MG63 (cell line): ENCODE measurements at regions not wholly inside any gene's neighbourhood (a gene's known extent, or its start where the extent isn't known, plus 50 kb on each side); places are given as distances from the start of the nearest gene placed in this dataset.

ENCODE experiments used
- DNase-seq: peaks from one replicate; pipeline ENCODE4 v3.0.0-alpha.2; 2020
- H3K27me3 ChIP-seq: fragments of 250-450 bp; sonication (Bioruptor Pico); 2 replicates; pipeline ENCODE4 v1.5.1; 2020; ENCODE audit warnings: mild to moderate bottlenecking, moderate library complexity
- H3K36me3 ChIP-seq: fragments of 250-450 bp; sonication (Bioruptor Pico); 2 replicates; pipeline ENCODE4 v1.5.1; 2020; ENCODE audit warnings: mild to moderate bottlenecking, moderate library complexity
- H3K4me3 ChIP-seq: fragments of 250-450 bp; sonication (Bioruptor Pico); 2 replicates; pipeline ENCODE4 v1.5.1; 2020; ENCODE audit warnings: mild to moderate bottlenecking, moderate library complexity
- H3K9me3 ChIP-seq: fragments of 250-450 bp; sonication (Bioruptor Pico); 2 replicates; pipeline ENCODE4 v1.5.1; 2020; ENCODE audit warnings: mild to moderate bottlenecking, moderate library complexity

DNA sequence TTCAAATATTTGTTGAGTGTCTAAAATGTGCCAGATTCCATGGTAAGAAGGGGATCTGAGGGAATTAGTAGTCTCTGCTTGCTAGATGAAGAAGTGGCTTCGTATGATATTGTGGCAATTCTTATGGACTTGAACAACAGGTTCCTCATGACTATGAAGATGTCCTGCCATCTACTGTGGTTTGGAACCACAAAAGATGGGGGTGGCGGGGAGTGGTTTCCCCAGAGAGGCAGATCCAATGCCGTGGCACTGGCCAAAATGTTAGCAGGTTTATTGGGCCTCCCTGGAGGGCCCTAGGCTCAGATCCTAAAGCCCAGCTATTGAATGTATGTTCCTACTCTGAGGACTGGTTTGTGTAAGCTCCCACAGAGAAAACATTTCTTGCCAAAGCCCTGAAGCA, 120.8 kb downstream of the RGS2 start:
- H3K27me3 ChIP-seq: no peaks in the 10 kb centered on the region
- no peaks in the 10 kb centered on the region for H3K36me3 ChIP-seq
- no peak overlapping the region for H3K4me3 ChIP-seq
- no peaks in the 10 kb centered on the region for H3K9me3 ChIP-seq
- DNase-seq: no peak

DNA sequence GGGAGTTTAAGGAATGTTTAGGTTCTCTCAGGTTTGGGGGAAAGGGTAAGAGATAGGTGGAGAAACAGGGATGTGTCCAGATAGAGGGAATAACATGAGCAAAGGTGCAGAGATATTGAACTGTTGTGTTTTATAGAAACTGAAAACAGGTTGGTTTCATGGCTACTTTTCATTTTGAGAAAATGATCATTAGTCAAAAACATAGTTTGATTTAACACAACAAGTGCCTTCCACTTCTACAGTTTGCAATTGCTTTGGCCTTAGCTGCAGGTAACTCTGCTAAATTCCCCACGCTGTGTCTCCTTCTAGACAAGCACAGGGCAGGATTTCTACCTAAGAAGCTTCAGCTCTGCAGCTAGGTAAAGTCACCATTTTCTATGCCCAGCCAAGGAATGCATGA, 124.9 kb downstream of the RGS2 start:
- DNase-seq: no peak
- Histone ChIP-seq H3K36me3 (no peaks in the 10 kb centered on the region), H3K9me3 (no peaks in the 10 kb centered on the region), H3K4me3 (no peak overlapping the region), H3K27me3 (no peaks in the 10 kb centered on the region)

DNA sequence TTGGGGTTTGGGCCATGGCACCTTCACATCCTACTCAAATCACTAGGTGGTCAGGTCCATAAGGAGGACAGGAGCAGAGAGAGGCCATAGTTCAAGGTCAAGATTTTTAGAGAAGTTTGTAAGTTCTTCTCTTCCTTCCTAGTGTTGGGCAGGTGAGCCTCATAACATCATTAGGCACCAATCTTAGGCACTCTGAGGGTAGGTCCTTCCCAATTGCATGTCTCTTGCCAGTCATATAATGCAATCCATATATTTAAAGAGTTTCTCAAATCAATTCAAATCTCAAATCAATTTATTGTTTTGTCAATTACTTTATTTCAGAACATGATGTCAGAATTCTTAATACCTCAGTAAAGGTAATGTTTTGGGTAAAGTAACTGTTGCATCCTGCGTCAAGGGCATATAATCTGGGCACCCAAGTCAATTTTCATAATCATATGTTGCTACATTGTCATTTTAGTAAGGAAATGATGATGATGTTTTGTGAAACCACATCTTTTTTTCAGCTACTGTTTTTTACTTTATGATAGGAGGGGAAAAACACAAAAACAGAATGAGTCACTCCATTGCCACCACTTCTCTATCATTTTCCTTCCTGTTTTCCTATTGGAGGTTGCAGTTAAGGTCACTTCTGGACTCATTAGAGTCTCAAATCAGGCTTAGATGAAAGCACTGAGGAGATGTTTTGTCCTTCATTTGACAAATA, 122.7 kb downstream of the UCHL5 start:
- Histone ChIP-seq H3K36me3 (no peaks in the 10 kb centered on the region), H3K4me3 (no peak overlapping the region), H3K9me3 (no peaks in the 10 kb centered on the region), H3K27me3 (no peaks in the 10 kb centered on the region)
- no peak for DNase-seq

- no peaks in the 10 kb centered on the region for H3K27me3 ChIP-seq
- no peaks in the 10 kb centered on the region for H3K9me3 ChIP-seq
- H3K36me3 ChIP-seq: no peaks in the 10 kb centered on the region
- no peak overlapping the region for H3K4me3 ChIP-seq
- no peak for DNase-seq
Observed at GRCh38 chr1:192937128-192937527, 122.0 kb downstream of the UCHL5 start.

DNA sequence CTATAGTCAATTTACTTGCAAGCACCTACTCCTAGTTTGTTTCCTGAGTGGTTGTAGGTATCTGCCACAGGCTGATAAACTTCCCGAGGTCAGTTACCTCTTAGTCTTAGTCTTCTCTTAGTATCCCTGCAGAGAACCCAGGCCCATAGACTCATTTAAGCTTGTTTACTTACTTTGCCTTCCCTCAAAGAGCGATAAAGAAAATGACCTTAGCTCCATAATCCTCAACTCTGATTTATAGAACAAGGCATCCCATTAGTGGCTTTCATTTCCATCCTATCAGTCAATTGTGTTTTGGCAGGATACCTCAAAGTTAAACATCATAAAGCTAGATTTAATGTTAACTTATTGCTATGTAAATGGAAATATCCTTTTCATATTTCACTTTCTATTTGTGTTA, 119.7 kb downstream of the UCHL5 start:
- DNase-seq: no peak
- Histone ChIP-seq H3K36me3 (no peaks in the 10 kb centered on the region), H3K27me3 (no peaks in the 10 kb centered on the region), H3K4me3 (no peak overlapping the region), H3K9me3 (no peaks in the 10 kb centered on the region)

DNA sequence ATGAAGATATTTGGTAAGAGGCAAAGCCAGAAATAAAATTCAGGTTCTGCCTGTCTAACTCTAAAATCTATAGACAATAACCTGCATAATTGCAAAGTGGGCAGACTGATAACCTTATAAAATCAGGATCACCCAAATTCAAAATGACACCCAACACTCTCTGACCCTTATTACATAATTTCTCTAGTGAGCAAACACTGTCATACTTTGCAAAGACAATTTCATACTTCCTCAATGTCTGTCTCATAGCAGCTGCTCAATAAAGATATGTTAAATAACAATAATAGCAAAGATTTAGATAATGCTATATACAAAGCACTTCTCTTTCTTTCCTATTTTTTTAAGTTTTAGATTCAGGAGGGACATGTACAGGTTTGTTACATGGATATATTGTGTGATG, 118.5 kb downstream of the UCHL5 start:
- Histone ChIP-seq H3K36me3 (no peaks in the 10 kb centered on the region), H3K4me3 (no peak overlapping the region), H3K27me3 (no peaks in the 10 kb centered on the region), H3K9me3 (no peaks in the 10 kb centered on the region)
- no peak for DNase-seq

- H3K27me3 ChIP-seq: no peaks in the 10 kb centered on the region
- no peak for DNase-seq
- no peak overlapping the region for H3K4me3 ChIP-seq
- no peaks in the 10 kb centered on the region for H3K9me3 ChIP-seq
- H3K36me3 ChIP-seq: no peaks in the 10 kb centered on the region
Observed at GRCh38 chr1:192941722-192942411, 117.3 kb downstream of the UCHL5 start.

DNA sequence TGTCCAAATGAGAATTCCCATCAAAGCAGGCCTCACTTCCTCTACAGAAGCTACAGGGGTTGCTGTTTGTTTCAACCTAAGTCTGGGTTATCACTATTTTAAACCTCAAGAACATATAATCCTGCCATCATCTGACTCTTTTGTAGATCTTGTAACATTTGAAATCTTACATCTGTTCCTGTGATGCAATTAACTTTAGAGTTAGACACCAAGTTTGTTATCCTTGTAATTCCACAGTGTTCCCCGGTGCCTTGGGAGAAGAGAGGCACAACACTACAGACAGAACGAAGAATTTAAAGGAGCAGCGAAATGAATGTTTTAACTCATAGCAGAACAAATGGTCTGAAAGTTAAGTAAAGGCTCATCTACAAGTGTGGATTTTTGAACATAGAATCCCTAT, 116.1 kb downstream of the UCHL5 start:
- no peak for DNase-seq
- Histone ChIP-seq H3K36me3 (no peaks in the 10 kb centered on the region), H3K4me3 (no peak overlapping the region), H3K9me3 (no peaks in the 10 kb centered on the region), H3K27me3 (no peaks in the 10 kb centered on the region)

DNA sequence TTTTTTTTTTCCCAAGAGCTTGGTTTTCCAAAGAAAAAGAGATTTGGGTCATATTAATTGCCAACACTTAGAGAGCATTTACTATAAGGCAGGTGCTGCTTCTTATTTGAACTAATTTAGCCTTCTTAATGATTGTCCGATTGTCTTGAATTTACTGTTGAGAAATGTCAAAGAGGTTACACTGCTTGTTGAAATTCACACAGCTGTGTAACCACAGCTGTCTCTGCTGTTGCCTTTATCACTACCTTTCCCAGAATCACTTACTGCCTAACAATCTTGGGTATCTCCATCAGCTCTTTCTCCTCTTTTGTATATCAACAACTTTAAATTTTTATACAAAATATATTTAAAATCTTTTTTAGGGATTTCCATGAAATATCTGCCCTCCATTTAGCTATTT, 115.6 kb downstream of the UCHL5 start:
- Histone ChIP-seq H3K27me3 (no peaks in the 10 kb centered on the region), H3K4me3 (no peak overlapping the region), H3K36me3 (no peaks in the 10 kb centered on the region), H3K9me3 (no peaks in the 10 kb centered on the region)
- no peak for DNase-seq

GRCh38 chr1:192945390-192946130, 113.6 kb downstream of the UCHL5 start:
- H3K4me3 ChIP-seq: no peak overlapping the region
- DNase-seq: no peak
- H3K9me3 ChIP-seq: no peaks in the 10 kb centered on the region

GRCh38 chr1:192949783-192950182, 109.4 kb downstream of the UCHL5 start:
- DNase-seq: no peak
- Histone ChIP-seq H3K9me3 (no peaks in the 10 kb centered on the region), H3K27me3 (no peaks in the 10 kb centered on the region), H3K4me3 (no peak overlapping the region), H3K36me3 (no peaks in the 10 kb centered on the region)

More at GRCh38 chr1:192945390-192946130, 113.6 kb downstream of the UCHL5 start:
- Histone ChIP-seq H3K27me3 (no peaks in the 10 kb centered on the region), H3K36me3 (no peaks in the 10 kb centered on the region)

- no peak overlapping the region for H3K4me3 ChIP-seq
- no peaks in the 10 kb centered on the region for H3K9me3 ChIP-seq
- no peaks in the 10 kb centered on the region for H3K27me3 ChIP-seq
- H3K36me3 ChIP-seq: no peaks in the 10 kb centered on the region
- DNase-seq: no peak
Observed at GRCh38 chr1:192950926-192951325, 108.2 kb downstream of the UCHL5 start.

GRCh38 chr1:192951691-192952460, 107.3 kb downstream of the UCHL5 start:
- Histone ChIP-seq H3K36me3 (no peaks in the 10 kb centered on the region), H3K27me3 (no peaks in the 10 kb centered on the region), H3K4me3 (no peak overlapping the region), H3K9me3 (no peaks in the 10 kb centered on the region)
- peak; percentile 49 for DNase-seq

- H3K4me3 ChIP-seq: no peak overlapping the region
- DNase-seq: no peak
Observed at GRCh38 chr1:192952646-192953045, 106.5 kb downstream of the UCHL5 start.

DNA sequence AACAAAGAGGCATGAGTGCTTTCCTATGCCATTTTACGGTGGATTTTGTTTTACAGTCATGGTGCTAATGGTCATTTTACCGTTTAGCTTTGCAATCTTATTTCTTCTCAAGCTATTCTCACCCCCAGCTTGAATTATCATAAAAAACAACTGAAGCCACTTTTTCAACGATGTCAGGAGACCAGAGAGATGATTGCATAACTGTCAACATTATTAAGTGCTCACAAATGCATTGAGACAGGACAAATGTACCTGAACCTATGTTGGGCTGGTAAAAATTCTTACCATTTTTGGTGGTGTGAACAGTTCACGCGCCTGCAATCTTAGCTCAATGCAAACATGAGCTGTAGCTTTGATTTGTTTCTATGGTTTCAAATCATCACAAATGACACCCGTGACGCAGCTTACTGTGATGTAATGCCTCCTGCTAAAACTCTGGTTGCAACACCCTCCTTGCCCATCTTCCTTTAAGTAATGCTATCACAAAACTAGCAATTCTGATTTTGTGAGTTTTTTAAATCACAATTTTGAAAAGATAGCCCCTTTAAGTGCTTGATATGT, 104.4 kb downstream of the UCHL5 start:
- H3K4me3 ChIP-seq: no peak overlapping the region
- H3K36me3 ChIP-seq: no peaks in the 10 kb centered on the region
- no peak for DNase-seq
- no peaks in the 10 kb centered on the region for H3K27me3 ChIP-seq
- no peaks in the 10 kb centered on the region for H3K9me3 ChIP-seq

More at GRCh38 chr1:192952646-192953045, 106.5 kb downstream of the UCHL5 start:
- no peaks in the 10 kb centered on the region for H3K9me3 ChIP-seq
- H3K27me3 ChIP-seq: no peaks in the 10 kb centered on the region
- H3K36me3 ChIP-seq: no peaks in the 10 kb centered on the region

DNA sequence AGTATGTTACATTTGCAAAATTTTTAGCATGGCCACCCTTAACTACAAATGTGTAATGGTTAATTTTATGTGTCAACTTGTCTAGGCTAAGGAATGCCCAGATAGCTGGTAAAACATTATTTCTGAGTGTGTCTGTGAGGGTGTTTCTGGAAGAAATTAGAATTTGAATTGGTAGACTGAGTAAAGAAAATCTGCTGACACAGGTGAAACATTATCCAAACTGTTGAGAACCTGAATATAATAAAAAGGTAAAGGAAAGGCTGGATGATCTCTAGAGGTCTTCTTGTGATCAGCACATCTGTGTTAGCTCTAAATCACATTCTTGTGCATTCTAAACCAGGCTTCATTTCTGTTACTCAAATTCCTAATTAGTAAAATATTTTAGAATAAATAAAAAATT, 100.8 kb downstream of the UCHL5 start:
- no peak overlapping the region for H3K4me3 ChIP-seq
- DNase-seq: no peak
- H3K9me3 ChIP-seq: no peaks in the 10 kb centered on the region
- H3K36me3 ChIP-seq: no peaks in the 10 kb centered on the region
- no peaks in the 10 kb centered on the region for H3K27me3 ChIP-seq

GRCh38 chr1:192958871-192959270, 100.3 kb downstream of the UCHL5 start:
- DNase-seq: no peak
- Histone ChIP-seq H3K4me3 (no peak overlapping the region), H3K36me3 (no peaks in the 10 kb centered on the region), H3K27me3 (no peaks in the 10 kb centered on the region), H3K9me3 (no peaks in the 10 kb centered on the region)
